ENCODE measurements at regions not wholly inside any gene's neighbourhood (a gene's known extent, or its start where the extent isn't known, plus 50 kb on each side); places are given as distances from the start of the nearest gene placed in this dataset.

GRCh38 chr3:166661621-166662020 lies 718.5 kb downstream of the ZBBX start (continued):
- TF ChIP-seq IRF1 (CRISPR knock-in tag; IDR thresholded peaks at IDR 0.05; ENCODE audit: low read depth) (no peak), IRF9 (CRISPR knock-in tag; IDR thresholded peaks at IDR 0.05; ENCODE audit: borderline replicate concordance) (no peak), NFYC (CRISPR knock-in tag; IDR thresholded peaks at IDR 0.05) (no peak), EHMT2 (IDR thresholded peaks at IDR 0.05; ENCODE audit: borderline replicate concordance, low read depth, low read length) (no peak), ZNF644 (CRISPR knock-in tag; IDR thresholded peaks at IDR 0.05; ENCODE audit: low read depth) (no peak), CERS6 (CRISPR knock-in tag; IDR thresholded peaks at IDR 0.05) (no peak), ZNF784 (CRISPR knock-in tag; IDR thresholded peaks at IDR 0.05; ENCODE audit: borderline replicate concordance) (no peak)

GRCh38 chr3:166660962-166661361 lies 719.1 kb downstream of the ZBBX start:
- Histone ChIP-seq H3K4me1 (ENCODE audit: insufficient read depth, low read length) (no peaks in the 10 kb centered on the region), H3K36me3 (replicated peaks in 1 of 2; ENCODE audit: control insufficient read depth in 1 of 2, insufficient read depth in 2 of 2, low read length in 2 of 2) (no peaks in the 10 kb centered on the region), H4K20me1 (ENCODE audit: insufficient read depth, low read length) (no peaks in the 10 kb centered on the region), H3K4me2 (ENCODE audit: low read depth, low read length) (no peak overlapping the region), H3K9me3 (ENCODE audit: low read length) (peaks cover 63% of the 10 kb centered on the region), H3K4me3 (replicated peaks in 1 of 3; ENCODE audit: insufficient read depth in 1 of 3, low read depth in 2 of 3, low read length in 3 of 3) (no peak overlapping the region), H3K27me3 (ENCODE audit: control insufficient read depth in 1 of 2, insufficient read depth in 2 of 2, low read length in 2 of 2) (no peaks in the 10 kb centered on the region), H3K9ac (ENCODE audit: insufficient read depth, low read depth, low read length) (no peak overlapping the region), H3K79me2 (ENCODE audit: insufficient read depth, low read length) (no peaks in the 10 kb centered on the region), H2AFZ (ENCODE audit: low read length) (no peak overlapping the region), H3K27ac (ENCODE audit: extremely low read length, insufficient read depth, low read length) (no peak overlapping the region)
- no TSS peak for BruUV-seq (replicated peaks)
- no peak for ATAC-seq
- no peak for DNase-seq (ENCODE audit: low spot score)
- intact Hi-C loops (cut with micrococcal nuclease; ENCODE audit: unreplicated experiment), result no loop called here
- CTCF ChIA-PET (ENCODE audit: low intra/inter-chr PET ratio, low total read pairs), result no interaction called here
- POLR2A ChIA-PET, result no interaction called here
- in situ Hi-C loops (cut with HindIII; ENCODE audit: extremely low pct_ligation_motif_present, low pct_unique_long_range_greater_than_20kb), result no loop called here
- FAIRE-seq, result no peak
- TF ChIP-seq BHLHE40 (IDR thresholded peaks at IDR 0.05; ENCODE audit: low read length) (no peak), HNRNPK (IDR thresholded peaks at IDR 0.05; ENCODE audit: low read depth, low read length, poor library complexity, severe bottlenecking) (peak; percentile 81)

All from HepG2 (cell line).